ENCODE measurements at regions not wholly inside any gene's neighbourhood (a gene's known extent, or its start where the extent isn't known, plus 50 kb on each side); places are given as distances from the start of the nearest gene placed in this dataset.

DNA sequence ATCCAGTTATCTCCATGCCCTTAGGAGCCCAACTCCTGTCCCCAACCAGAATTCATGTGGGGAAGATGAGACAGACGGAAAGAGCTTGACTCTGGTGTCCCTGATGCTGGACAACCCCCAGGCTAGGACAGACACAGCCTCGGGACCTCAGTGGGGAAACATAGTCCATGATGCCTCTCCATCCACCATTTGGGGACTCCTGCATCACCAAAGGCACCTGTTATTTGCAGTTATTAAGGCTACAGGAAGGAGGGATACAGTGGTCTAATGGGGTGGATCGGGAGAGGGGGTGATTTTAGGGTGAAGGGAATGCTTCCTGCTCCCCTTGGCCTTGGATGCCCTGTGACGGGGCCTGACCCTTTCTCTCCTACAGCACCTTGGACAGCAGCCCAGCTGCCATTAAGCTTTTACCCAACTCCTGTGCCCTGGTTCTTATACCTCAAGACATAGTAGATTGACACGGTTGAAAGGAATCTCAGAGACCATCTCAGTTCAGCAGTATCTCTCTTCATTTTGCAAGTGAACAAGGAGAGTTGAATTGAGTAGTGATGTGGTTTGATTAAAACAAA, 111.6 kb downstream of the MATN1 start:
- Mint-ChIP-seq H3K4me1 (ENCODE audit: unreplicated experiment) (peaks cover 3% of the 10 kb centered on the region), H3K36me3 (ENCODE audit: low read depth, unreplicated experiment) (no peaks in the 10 kb centered on the region), H3K27me3 (ENCODE audit: unreplicated experiment) (peaks cover 1% of the 10 kb centered on the region), H3K27ac (ENCODE audit: unreplicated experiment) (no peak overlapping the region), H3K4me3 (ENCODE audit: unreplicated experiment) (no peak overlapping the region), H3K9me3 (ENCODE audit: unreplicated experiment) (no peaks in the 10 kb centered on the region)
- TF ChIP-seq, protein P1, sequence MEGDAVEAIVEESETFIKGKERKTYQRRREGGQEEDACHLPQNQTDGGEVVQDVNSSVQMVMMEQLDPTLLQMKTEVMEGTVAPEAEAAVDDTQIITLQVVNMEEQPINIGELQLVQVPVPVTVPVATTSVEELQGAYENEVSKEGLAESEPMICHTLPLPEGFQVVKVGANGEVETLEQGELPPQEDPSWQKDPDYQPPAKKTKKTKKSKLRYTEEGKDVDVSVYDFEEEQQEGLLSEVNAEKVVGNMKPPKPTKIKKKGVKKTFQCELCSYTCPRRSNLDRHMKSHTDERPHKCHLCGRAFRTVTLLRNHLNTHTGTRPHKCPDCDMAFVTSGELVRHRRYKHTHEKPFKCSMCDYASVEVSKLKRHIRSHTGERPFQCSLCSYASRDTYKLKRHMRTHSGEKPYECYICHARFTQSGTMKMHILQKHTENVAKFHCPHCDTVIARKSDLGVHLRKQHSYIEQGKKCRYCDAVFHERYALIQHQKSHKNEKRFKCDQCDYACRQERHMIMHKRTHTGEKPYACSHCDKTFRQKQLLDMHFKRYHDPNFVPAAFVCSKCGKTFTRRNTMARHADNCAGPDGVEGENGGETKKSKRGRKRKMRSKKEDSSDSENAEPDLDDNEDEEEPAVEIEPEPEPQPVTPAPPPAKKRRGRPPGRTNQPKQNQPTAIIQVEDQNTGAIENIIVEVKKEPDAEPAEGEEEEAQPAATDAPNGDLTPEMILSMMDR (IDR thresholded peaks at IDR 0.05; ENCODE audit: unreplicated experiment) = no peak
- no peak for DNase-seq (ENCODE audit: low spot score)

DNA sequence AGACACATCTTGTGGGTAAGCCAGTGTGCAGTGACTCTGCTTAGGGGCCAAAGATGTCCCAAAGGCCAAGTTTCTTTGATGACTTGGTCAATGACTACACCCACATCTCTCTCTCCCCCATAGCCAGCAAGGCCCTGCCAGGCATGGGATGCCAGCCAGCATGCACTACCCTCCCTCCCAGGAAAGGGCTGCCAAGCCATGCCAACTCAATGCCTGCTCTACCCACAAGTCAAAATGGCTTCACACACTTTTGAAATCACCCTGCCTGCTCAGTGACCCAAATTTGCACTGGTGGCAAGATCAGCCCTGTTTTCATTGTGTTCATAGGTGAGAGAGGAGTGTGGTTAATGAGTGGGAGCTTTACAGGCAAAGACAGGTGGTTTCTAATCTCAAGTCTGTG, 112.5 kb downstream of the MATN1 start:
- H3K27ac Mint-ChIP-seq (ENCODE audit: unreplicated experiment) = no peak overlapping the region
- no peaks in the 10 kb centered on the region for H3K36me3 Mint-ChIP-seq (ENCODE audit: low read depth, unreplicated experiment)
- no peak for DNase-seq (ENCODE audit: low spot score)
- TF ChIP-seq, protein P1 (IDR thresholded peaks at IDR 0.05; ENCODE audit: unreplicated experiment) = no peak
- no peaks in the 10 kb centered on the region for H3K9me3 Mint-ChIP-seq (ENCODE audit: unreplicated experiment)
- peaks cover 3% of the 10 kb centered on the region for H3K4me1 Mint-ChIP-seq (ENCODE audit: unreplicated experiment)
- peaks cover 2% of the 10 kb centered on the region for H3K27me3 Mint-ChIP-seq (ENCODE audit: unreplicated experiment)
- no peak overlapping the region for H3K4me3 Mint-ChIP-seq (ENCODE audit: unreplicated experiment)

DNA sequence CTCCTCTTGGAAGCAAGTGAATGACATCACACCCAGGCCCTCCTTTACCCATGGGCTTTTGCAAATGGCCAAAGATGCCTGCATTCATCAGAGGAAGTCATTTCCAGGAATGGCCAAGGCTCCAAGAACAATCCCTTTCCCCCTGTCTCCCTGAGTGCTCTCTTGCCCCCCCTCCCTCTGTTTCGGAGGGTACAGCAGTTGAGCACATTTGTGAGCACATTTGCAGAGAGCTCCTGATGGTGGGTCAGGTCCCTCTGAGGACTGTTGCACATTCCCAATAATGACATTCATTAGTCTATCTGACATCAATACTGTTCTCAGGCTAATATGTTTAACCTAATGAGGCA, 113.4 kb downstream of the MATN1 start:
- H3K9me3 Mint-ChIP-seq (ENCODE audit: unreplicated experiment) = no peaks in the 10 kb centered on the region
- H3K27ac Mint-ChIP-seq (ENCODE audit: unreplicated experiment) = no peak overlapping the region
- DNase-seq (ENCODE audit: low spot score) = no peak
- TF ChIP-seq, protein P1 (IDR thresholded peaks at IDR 0.05; ENCODE audit: unreplicated experiment) = no peak
- H3K27me3 Mint-ChIP-seq (ENCODE audit: unreplicated experiment) = peaks cover 2% of the 10 kb centered on the region
- H3K36me3 Mint-ChIP-seq (ENCODE audit: low read depth, unreplicated experiment) = no peaks in the 10 kb centered on the region
- peaks cover 3% of the 10 kb centered on the region for H3K4me1 Mint-ChIP-seq (ENCODE audit: unreplicated experiment)
- no peak overlapping the region for H3K4me3 Mint-ChIP-seq (ENCODE audit: unreplicated experiment)

DNA sequence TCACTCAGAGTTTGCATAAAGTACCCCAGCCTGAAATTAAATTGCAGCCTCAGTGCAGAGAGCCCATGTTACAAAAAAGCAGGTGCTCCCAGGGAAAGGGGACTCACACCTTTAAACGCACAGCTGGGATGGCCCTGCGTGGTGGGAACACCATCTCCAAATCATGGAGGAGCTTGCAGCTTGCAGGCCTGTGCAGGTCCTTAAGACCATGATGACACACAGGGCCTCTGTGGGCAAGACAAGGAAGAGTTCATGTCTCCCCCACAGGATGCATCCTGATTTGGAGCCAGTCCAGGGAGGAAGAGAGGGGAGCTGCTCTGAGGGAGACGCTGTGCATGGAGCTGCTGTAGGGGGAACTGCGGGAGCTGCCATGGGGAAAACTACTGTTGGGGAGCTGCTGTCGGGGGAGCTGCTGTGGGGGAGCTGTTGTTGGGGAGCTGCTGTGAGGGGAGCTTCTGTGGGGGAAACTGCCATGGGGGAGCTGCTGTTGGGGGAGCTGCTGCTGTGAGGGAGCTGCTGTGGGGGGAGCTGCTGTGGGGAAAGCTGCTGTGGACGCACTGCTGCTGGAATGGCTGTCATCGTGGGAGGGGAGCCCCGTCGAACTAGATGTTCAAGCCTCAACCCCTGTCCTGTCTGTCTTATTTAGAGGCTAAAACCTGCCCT, 113.9 kb downstream of the MATN1 start:
- DNase-seq (ENCODE audit: low spot score) = no peak
- no peak overlapping the region for H3K27ac Mint-ChIP-seq (ENCODE audit: unreplicated experiment)
- no peaks in the 10 kb centered on the region for H3K9me3 Mint-ChIP-seq (ENCODE audit: unreplicated experiment)

DNA sequence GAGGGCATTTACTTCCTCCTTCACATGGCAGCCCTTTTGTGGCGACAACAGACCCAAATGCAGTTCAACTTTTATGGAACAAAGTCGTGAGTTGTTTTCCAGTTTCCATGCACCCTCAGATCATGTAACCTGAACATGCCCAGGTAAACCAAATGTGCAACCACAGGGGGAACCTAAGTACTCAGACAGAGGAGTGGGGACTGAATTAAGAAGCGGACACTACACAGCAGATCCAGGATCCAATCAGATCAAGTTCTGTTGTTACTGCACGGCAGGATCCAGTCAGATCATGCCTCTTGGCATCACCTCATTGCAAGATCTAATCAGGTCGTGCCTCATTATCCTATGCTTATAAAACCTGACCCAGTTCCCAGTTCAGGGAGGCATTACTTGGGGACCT, 115.7 kb downstream of the MATN1 start:
- TF ChIP-seq, protein P1 (IDR thresholded peaks at IDR 0.05; ENCODE audit: unreplicated experiment) = no peak
- no peak overlapping the region for H3K4me3 Mint-ChIP-seq (ENCODE audit: unreplicated experiment)
- H3K27me3 Mint-ChIP-seq (ENCODE audit: unreplicated experiment) = peaks cover 2% of the 10 kb centered on the region
- H3K36me3 Mint-ChIP-seq (ENCODE audit: low read depth, unreplicated experiment) = no peaks in the 10 kb centered on the region
- no peaks in the 10 kb centered on the region for H3K9me3 Mint-ChIP-seq (ENCODE audit: unreplicated experiment)
- no peak for DNase-seq (ENCODE audit: low spot score)
- H3K27ac Mint-ChIP-seq (ENCODE audit: unreplicated experiment) = no peak overlapping the region
- peaks cover 3% of the 10 kb centered on the region for H3K4me1 Mint-ChIP-seq (ENCODE audit: unreplicated experiment)

More for the DNA sequence above, 113.9 kb downstream of the MATN1 start:
- no peaks in the 10 kb centered on the region for H3K36me3 Mint-ChIP-seq (ENCODE audit: low read depth, unreplicated experiment)
- H3K27me3 Mint-ChIP-seq (ENCODE audit: unreplicated experiment) = peaks cover 2% of the 10 kb centered on the region
- no peak overlapping the region for H3K4me3 Mint-ChIP-seq (ENCODE audit: unreplicated experiment)
- H3K4me1 Mint-ChIP-seq (ENCODE audit: unreplicated experiment) = peaks cover 3% of the 10 kb centered on the region
- TF ChIP-seq, protein P1 (IDR thresholded peaks at IDR 0.05; ENCODE audit: unreplicated experiment) = no peak

Data from endothelial cell (in vitro differentiated cells).